ENCODE measurements at regions not wholly inside any gene's neighbourhood (a gene's known extent, or its start where the extent isn't known, plus 50 kb on each side); places are given as distances from the start of the nearest gene placed in this dataset.

DNA sequence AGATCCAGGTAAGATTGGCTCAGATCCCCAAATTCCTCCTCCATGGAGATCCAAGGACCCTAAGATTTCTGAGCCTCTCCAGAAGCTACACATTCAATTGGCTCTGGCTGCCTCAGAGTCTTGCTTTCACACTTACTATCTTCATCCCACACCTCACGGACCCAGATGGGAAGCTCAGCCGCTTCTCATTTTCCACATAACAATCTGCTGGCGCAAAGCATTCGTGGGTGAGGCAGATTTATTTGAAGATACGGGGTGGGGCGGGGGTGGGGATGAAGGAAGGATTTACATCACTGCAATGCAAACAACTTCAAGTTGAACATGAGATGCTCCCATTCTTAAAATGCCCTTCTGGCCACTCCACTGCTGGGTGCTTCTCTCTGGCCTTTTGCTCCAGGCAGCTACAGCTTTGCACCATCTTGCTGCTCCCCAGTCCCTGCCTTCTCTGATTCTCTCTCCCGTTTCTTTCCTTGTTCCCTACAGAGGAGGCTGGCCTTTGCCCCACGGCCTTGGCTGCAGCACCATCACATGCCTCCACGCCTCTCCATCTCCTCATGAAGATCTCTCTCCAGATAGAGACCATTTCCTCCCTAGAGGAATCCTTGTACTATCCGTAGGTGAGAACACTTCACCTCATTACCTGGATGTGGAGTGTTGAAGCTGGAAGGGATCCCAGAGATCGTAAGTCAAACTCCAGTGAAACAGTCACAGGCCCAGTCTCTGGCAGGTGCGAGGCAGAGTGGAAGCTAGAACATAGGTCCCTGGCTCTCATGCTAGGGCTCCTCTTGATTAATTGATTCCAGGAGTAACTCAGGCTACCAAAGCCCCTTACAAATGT, 175.9 kb downstream of the RPLP1 start:
- POLR2A ChIA-PET, result no interaction called here

DNA sequence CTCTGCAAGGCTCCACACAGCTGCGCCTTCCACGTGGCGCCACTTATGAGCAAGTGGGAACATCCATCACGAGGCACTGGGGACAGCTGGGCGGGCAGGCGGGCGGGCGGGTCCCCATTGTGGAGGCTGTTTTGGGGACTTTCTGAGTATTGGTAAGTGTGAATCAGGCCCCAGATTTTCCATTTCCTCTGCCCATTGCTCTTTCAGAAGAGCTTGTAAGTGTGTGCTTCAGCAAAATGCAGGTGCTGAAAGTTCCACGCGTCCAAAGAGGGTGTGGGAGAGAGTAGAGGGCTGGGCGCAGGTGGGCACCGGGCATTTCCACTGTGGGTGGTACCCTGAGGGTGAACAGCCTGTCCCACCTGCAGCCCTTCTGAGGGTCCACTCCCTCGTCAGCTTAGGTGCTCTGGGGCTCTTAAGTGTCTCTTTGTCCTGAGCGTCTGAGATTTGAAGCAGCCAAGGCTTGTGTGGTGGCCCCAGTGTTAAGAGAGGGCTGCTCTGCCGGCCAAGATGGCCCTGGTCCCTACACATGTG, 177.1 kb downstream of the RPLP1 start:
- Histone ChIP-seq H3K27me3 (ENCODE audit: control insufficient read depth, insufficient read depth, low read length) (peaks cover 27% of the 10 kb centered on the region), H3K4me3 (ENCODE audit: low read depth, low read length) (no peak overlapping the region), H3K27ac (ENCODE audit: low read depth, low read length) (no peak overlapping the region), H3K9me3 (ENCODE audit: control insufficient read depth, insufficient read depth, low read length) (no peaks in the 10 kb centered on the region)
- ChIA-PET CTCF (no interaction called here), POLR2A (no interaction called here)
- TF ChIP-seq, protein P1, sequence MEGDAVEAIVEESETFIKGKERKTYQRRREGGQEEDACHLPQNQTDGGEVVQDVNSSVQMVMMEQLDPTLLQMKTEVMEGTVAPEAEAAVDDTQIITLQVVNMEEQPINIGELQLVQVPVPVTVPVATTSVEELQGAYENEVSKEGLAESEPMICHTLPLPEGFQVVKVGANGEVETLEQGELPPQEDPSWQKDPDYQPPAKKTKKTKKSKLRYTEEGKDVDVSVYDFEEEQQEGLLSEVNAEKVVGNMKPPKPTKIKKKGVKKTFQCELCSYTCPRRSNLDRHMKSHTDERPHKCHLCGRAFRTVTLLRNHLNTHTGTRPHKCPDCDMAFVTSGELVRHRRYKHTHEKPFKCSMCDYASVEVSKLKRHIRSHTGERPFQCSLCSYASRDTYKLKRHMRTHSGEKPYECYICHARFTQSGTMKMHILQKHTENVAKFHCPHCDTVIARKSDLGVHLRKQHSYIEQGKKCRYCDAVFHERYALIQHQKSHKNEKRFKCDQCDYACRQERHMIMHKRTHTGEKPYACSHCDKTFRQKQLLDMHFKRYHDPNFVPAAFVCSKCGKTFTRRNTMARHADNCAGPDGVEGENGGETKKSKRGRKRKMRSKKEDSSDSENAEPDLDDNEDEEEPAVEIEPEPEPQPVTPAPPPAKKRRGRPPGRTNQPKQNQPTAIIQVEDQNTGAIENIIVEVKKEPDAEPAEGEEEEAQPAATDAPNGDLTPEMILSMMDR (IDR thresholded peaks at IDR 0.05; ENCODE audit: low read depth, low read length), result no peak
- DNase-seq (ENCODE audit: low read depth, low spot score), result no peak

More for the DNA sequence above, 175.9 kb downstream of the RPLP1 start:
- Histone ChIP-seq H3K27ac (ENCODE audit: low read depth, low read length) (no peak overlapping the region), H3K9me3 (ENCODE audit: control insufficient read depth, insufficient read depth, low read length) (no peaks in the 10 kb centered on the region), H3K27me3 (ENCODE audit: control insufficient read depth, insufficient read depth, low read length) (peaks cover 24% of the 10 kb centered on the region), H3K4me3 (ENCODE audit: low read depth, low read length) (no peak overlapping the region)
- no peak for DNase-seq (ENCODE audit: low read depth, low spot score)
- TF ChIP-seq, protein P1 (IDR thresholded peaks at IDR 0.05; ENCODE audit: low read depth, low read length), result no peak
- CTCF ChIA-PET, result no interaction called here

DNA sequence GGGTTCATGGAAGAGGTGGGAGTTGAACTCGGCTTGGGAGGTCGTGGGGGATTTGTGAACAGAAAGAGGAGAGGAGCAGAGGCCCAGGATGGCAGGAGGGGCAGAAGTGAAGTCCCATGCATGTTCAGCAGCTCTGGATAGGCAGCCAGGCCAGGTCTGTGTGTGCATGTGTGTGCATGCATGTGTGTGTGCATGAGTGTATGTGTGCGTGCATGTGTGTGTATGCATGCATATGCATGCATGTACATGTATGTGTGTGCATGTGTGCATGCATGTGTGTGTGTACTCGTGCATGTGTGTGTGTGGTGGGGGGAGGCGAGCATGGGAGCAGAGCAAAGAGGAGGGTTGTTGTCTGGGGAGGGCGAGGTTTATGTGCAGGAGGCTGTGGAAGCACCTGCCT, 178.4 kb downstream of the RPLP1 start:
- CTCF ChIA-PET, result no interaction called here
- no peak for DNase-seq (ENCODE audit: low read depth, low spot score)
- Histone ChIP-seq H3K27me3 (ENCODE audit: control insufficient read depth, insufficient read depth, low read length) (peaks cover 30% of the 10 kb centered on the region), H3K4me3 (ENCODE audit: low read depth, low read length) (no peak overlapping the region), H3K9me3 (ENCODE audit: control insufficient read depth, insufficient read depth, low read length) (no peaks in the 10 kb centered on the region), H3K27ac (ENCODE audit: low read depth, low read length) (no peak overlapping the region)
- TF ChIP-seq, protein P1 (IDR thresholded peaks at IDR 0.05; ENCODE audit: low read depth, low read length), result no peak
- POLR2A ChIA-PET, result no interaction called here

DNA sequence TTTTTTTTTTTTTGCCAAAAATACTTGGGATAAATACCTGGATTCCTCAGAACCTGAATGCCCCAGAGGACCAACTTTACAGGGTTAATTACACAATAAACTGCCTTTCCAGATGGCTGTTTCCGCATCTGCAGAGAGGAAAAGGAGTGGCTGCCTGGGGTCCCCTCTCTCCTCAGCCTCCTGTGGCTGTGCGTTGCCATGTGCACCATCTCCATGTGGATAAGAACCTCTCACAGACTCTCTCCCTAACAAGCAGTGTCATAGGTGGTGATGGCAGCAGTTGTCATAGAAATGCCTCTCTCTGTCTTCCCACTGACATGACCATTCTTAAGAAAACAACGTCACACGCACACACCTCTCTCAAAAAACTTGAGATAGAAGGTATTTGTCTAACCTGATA, 179.4 kb downstream of the RPLP1 start:
- POLR2A ChIA-PET, result no interaction called here
- Histone ChIP-seq H3K27me3 (ENCODE audit: control insufficient read depth, insufficient read depth, low read length) (peaks cover 31% of the 10 kb centered on the region), H3K9me3 (ENCODE audit: control insufficient read depth, insufficient read depth, low read length) (no peaks in the 10 kb centered on the region), H3K27ac (ENCODE audit: low read depth, low read length) (no peak overlapping the region), H3K4me3 (ENCODE audit: low read depth, low read length) (no peak overlapping the region)
- DNase-seq (ENCODE audit: low read depth, low spot score), result no peak
- TF ChIP-seq, protein P1 (IDR thresholded peaks at IDR 0.05; ENCODE audit: low read depth, low read length), result no peak
- CTCF ChIA-PET, result no interaction called here

DNA sequence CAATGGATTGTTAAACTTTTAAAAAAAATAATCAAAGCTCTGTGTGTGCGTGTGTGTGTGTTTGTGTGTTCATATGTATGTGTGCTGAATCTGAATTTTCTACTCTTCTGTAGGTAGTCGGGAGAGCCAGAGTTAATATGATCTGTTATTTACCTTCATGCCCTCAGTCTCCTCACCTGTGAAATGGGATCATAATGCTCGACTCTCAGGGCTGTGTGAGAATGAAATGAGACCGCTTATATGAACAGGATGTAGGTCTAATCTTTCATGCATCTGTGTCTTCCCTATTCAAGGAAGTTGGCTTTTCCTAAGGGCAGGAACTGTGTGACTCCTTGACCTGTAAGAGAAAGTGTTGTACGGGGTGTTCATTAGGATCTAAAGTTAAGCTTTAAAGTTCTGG, 182.2 kb downstream of the RPLP1 start:
- TF ChIP-seq, protein P1 (IDR thresholded peaks at IDR 0.05; ENCODE audit: low read depth, low read length), result no peak
- H3K9me3 ChIP-seq (ENCODE audit: control insufficient read depth, insufficient read depth, low read length), result no peaks in the 10 kb centered on the region
- DNase-seq (ENCODE audit: low read depth, low spot score), result no peak
- ChIA-PET CTCF (no interaction called here), POLR2A (no interaction called here)
- no peak overlapping the region for H3K27ac ChIP-seq (ENCODE audit: low read depth, low read length)
- H3K4me3 ChIP-seq (ENCODE audit: low read depth, low read length), result no peak overlapping the region
- H3K27me3 ChIP-seq (ENCODE audit: control insufficient read depth, insufficient read depth, low read length), result peaks cover 32% of the 10 kb centered on the region

Data from AG04450 (cell line).